ENCODE measurements at regions not wholly inside any gene's neighbourhood (a gene's known extent, or its start where the extent isn't known, plus 50 kb on each side); places are given as distances from the start of the nearest gene placed in this dataset.
"Not testable (repeated sequence)": the region's sequence is repeated elsewhere in the genome, so short reads cannot be mapped to it uniquely, and the experiment has no call there.

- no peak for TF ChIP-seq CTCF (IDR thresholded peaks at IDR 0.05; ENCODE audit: borderline replicate concordance, extremely low read depth, insufficient read depth)
- Histone ChIP-seq H3K9me3 (ENCODE audit: control insufficient read depth in 2 of 3, insufficient read depth in 1 of 3, low read length in 3 of 3) (no peaks in the 10 kb centered on the region), H3K36me3 (ENCODE audit: control insufficient read depth in 2 of 3, insufficient read depth in 3 of 3, low read length in 3 of 3) (no peaks in the 10 kb centered on the region), H3K9ac (ENCODE audit: low read length in 3 of 3) (no peak overlapping the region), H3K4me1 (ENCODE audit: control insufficient read depth in 2 of 3, insufficient read depth in 2 of 3, low read depth in 1 of 3, low read length in 3 of 3) (no peaks in the 10 kb centered on the region), H3K4me3 (ENCODE audit: low read length in 3 of 3) (no peak overlapping the region), H3K27ac (ENCODE audit: low read depth in 2 of 2, low read length in 2 of 2) (no peak overlapping the region), H3K27me3 (ENCODE audit: control insufficient read depth, insufficient read depth, low read length) (no peaks in the 10 kb centered on the region)
- FAIRE-seq (no peak), DNase-seq (no peak)
- intact Hi-C loops (cut with DNase I) = no loop called here
Observed at GRCh38 chr6:95882371-95882770, 133.4 kb upstream of the FUT9 start.

- not testable (repeated sequence) for DNase-seq; H3K36me3 ChIP-seq (ENCODE audit: control insufficient read depth in 2 of 3, insufficient read depth in 3 of 3, low read length in 3 of 3); FAIRE-seq
Observed at GRCh38 chr6:95888711-95889110, 127.1 kb upstream of the FUT9 start.

DNA sequence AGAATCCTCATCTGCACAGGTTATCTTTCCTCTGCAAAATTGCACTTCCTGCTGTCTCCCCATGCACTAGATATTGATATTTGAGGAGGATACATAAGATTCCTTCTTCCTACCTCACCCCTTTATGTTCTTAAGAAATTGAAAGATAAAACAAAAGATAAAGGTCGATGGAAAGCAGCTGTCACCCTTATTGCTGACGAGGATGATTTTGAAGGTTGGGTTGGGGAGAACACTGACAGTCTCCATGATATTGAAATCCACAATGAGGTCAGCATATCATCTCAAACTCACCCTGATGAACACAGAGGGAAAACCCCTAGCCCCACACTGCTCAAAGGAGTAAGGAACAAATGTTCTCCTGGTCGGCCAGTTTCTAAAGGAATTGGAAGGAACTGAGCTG is 110.6 kb upstream of the FUT9 start:
- DNase-seq = no peak
- H3K4me1 ChIP-seq (ENCODE audit: control insufficient read depth in 2 of 3, insufficient read depth in 2 of 3, low read depth in 1 of 3, low read length in 3 of 3) = no peaks in the 10 kb centered on the region
- no peaks in the 10 kb centered on the region for H3K36me3 ChIP-seq (ENCODE audit: control insufficient read depth in 2 of 3, insufficient read depth in 3 of 3, low read length in 3 of 3)
- no peak overlapping the region for H3K4me3 ChIP-seq (ENCODE audit: low read length in 3 of 3)
- no peaks in the 10 kb centered on the region for H3K27me3 ChIP-seq (ENCODE audit: control insufficient read depth, insufficient read depth, low read length)
- FAIRE-seq = no peak
- H3K9me3 ChIP-seq (ENCODE audit: control insufficient read depth in 2 of 3, insufficient read depth in 1 of 3, low read length in 3 of 3) = no peaks in the 10 kb centered on the region
- H3K27ac ChIP-seq (ENCODE audit: low read depth in 2 of 2, low read length in 2 of 2) = no peak overlapping the region
- TF ChIP-seq CTCF (IDR thresholded peaks at IDR 0.05; ENCODE audit: borderline replicate concordance, extremely low read depth, insufficient read depth) = no peak
- intact Hi-C loops (cut with DNase I) = no loop called here
- no peak overlapping the region for H3K9ac ChIP-seq (ENCODE audit: low read length in 3 of 3)

More at GRCh38 chr6:95888711-95889110, 127.1 kb upstream of the FUT9 start:
- H3K9ac ChIP-seq (ENCODE audit: low read length in 3 of 3); H3K4me3 ChIP-seq (ENCODE audit: low read length in 3 of 3); intact Hi-C loops (cut with DNase I); H3K9me3 ChIP-seq (ENCODE audit: control insufficient read depth in 2 of 3, insufficient read depth in 1 of 3, low read length in 3 of 3); H3K4me1 ChIP-seq (ENCODE audit: control insufficient read depth in 2 of 3, insufficient read depth in 2 of 3, low read depth in 1 of 3, low read length in 3 of 3); H3K27me3 ChIP-seq (ENCODE audit: control insufficient read depth, insufficient read depth, low read length); H3K27ac ChIP-seq (ENCODE audit: low read depth in 2 of 2, low read length in 2 of 2): not testable (repeated sequence)

- Histone ChIP-seq H3K27ac (ENCODE audit: low read depth in 2 of 2, low read length in 2 of 2) (no peak overlapping the region), H3K9me3 (ENCODE audit: control insufficient read depth in 2 of 3, insufficient read depth in 1 of 3, low read length in 3 of 3) (no peaks in the 10 kb centered on the region), H3K36me3 (ENCODE audit: control insufficient read depth in 2 of 3, insufficient read depth in 3 of 3, low read length in 3 of 3) (no peaks in the 10 kb centered on the region), H3K4me3 (ENCODE audit: low read length in 3 of 3) (no peak overlapping the region), H3K9ac (ENCODE audit: low read length in 3 of 3) (no peak overlapping the region), H3K27me3 (ENCODE audit: control insufficient read depth, insufficient read depth, low read length) (no peaks in the 10 kb centered on the region), H3K4me1 (ENCODE audit: control insufficient read depth in 2 of 3, insufficient read depth in 2 of 3, low read depth in 1 of 3, low read length in 3 of 3) (no peaks in the 10 kb centered on the region)
- DNase-seq (no peak), FAIRE-seq (no peak)
- intact Hi-C loops (cut with DNase I) = no loop called here
- no peak for TF ChIP-seq CTCF (IDR thresholded peaks at IDR 0.05; ENCODE audit: borderline replicate concordance, extremely low read depth, insufficient read depth)
Observed at GRCh38 chr6:95917034-95917433, 98.7 kb upstream of the FUT9 start.

Data from kidney (tissue), 13 donors.